EL (cell line): ENCODE measurements at regions not wholly inside any gene's neighbourhood (a gene's known extent, or its start where the extent isn't known, plus 50 kb on each side); places are given as distances from the start of the nearest gene placed in this dataset.
A peak's percentile ranks its signal among the peaks of the same experiment; 100 is the strongest.

Source experiments
- DNase-seq: peaks from one replicate; pipeline ENCODE4 v3.0.0-alpha.2; 2016

- no peak for DNase-seq
Measured at GRCh38 chr3:167892205-167892604, 156.7 kb downstream of the SERPINI1 start.

DNA sequence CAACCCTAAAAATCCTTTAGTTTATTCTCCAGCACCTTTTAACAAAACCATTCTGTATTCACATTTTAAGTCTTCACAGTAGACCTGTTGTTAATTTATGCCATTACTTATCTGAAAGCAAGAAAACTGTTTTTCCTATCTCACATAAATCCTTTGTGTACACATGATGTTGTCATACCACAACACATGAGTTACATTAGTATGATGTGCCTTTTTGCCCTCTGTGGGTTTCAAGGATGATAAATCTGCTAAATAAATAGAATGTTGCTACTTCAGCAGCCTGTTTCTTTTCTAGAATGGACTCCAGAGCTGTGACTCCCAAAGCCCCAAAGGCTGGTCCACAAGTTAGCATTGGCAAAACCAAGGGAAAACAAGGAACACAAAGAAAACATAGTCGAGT lies 151.6 kb downstream of the SERPINI1 start:
- DNase-seq = peak; percentile 6

DNA sequence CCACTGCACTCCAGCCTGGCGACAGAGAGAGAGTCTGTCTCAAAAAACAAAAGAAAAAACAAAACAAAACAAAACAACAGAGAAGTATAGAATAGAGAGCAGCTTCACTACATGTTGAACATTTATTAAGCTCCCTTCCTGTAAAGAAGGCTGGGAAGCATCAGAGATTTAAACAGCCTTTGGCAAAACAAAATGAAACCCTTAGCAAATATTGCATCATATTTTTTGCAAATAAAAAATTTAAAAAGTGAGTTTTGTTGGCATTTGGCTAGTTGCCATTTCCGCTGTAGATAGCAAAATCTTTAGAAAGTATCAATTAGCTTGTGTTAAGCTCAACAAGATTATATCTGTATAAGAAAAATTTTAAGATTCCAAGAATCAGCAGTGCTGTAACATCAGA lies 151.2 kb downstream of the SERPINI1 start:
- no peak for DNase-seq

- no peak for DNase-seq
Measured at GRCh38 chr3:167885277-167885676, 149.8 kb downstream of the SERPINI1 start.

GRCh38 chr3:167884481-167884880 lies 149.0 kb downstream of the SERPINI1 start:
- DNase-seq = no peak

DNA sequence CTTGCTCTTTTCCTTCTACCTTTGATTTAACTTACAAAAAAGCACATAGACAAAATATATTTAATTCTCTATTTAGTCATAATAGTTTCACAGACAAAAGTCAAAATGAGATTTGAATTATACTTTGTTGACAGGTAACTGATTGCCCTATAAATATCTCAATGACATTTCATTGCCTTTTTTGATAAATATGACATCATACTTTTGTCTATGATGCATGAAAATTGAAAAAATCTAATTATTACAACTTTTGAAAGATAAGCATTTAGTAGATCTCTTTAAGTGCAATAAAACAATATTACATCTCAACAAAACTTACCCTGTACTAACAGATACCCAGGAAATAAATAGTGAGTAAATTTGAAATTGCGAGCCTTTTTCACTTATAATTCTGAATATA lies 147.9 kb downstream of the SERPINI1 start:
- DNase-seq = no peak

- peak; percentile 25 for DNase-seq
Measured at GRCh38 chr3:167882057-167882667, 146.6 kb downstream of the SERPINI1 start.

- DNase-seq = no peak
Measured at GRCh38 chr3:167880183-167880582, 144.7 kb downstream of the SERPINI1 start.

- DNase-seq = peak; percentile 37
Measured at GRCh38 chr3:167876620-167877281, 141.2 kb downstream of the SERPINI1 start.
